Karpas-422 (cell line): ENCODE measurements at regions not wholly inside any gene's neighbourhood (a gene's known extent, or its start where the extent isn't known, plus 50 kb on each side); places are given as distances from the start of the nearest gene placed in this dataset.

Source experiments
- DNase-seq: peaks from one replicate; pipeline ENCODE4 v3.0.0-alpha.2; 2015
- H2AFZ ChIP-seq: fragments of 200-600 bp; sonication (generic); 2 replicates; pipeline ENCODE4 v1.6.1; 2014; ENCODE audit warnings: antibody characterized with exemption, low read length, mixed read lengths
- H3K27ac ChIP-seq: fragments of 200-600 bp; sonication (generic); 2 replicates; pipeline ENCODE4 v1.5.1; 2014; ENCODE audit warnings: mild to moderate bottlenecking, low read length, moderate library complexity
- H3K27me3 ChIP-seq: fragments of 200-600 bp; sonication (generic); 2 replicates; pipeline ENCODE4 v1.6.1; 2014; ENCODE audit warnings: low read length, mixed read lengths
- H3K36me3 ChIP-seq: fragments of 200-600 bp; sonication (generic); 2 replicates; pipeline ENCODE4 v1.6.1; 2014; ENCODE audit warnings: low read length, mixed read lengths; ENCODE audit not compliant: insufficient read depth
- H3K4me1 ChIP-seq: fragments of 200-600 bp; sonication (generic); 2 replicates; pipeline ENCODE4 v1.6.1; 2014; ENCODE audit warnings: mild to moderate bottlenecking, low read length, mixed read lengths
- H3K4me2 ChIP-seq: fragments of 200-600 bp; sonication (generic); 2 replicates; pipeline ENCODE4 v1.6.1; 2014; ENCODE audit warnings: low read length, low read depth, mild to moderate bottlenecking; ENCODE audit not compliant: poor library complexity, severe bottlenecking
- H3K4me3 ChIP-seq: fragments of 200-600 bp; sonication (generic); 2 replicates; pipeline ENCODE4 v1.5.1; 2014; ENCODE audit warnings: mild to moderate bottlenecking, antibody characterized with exemption, low read length, mixed read lengths
- H3K79me2 ChIP-seq: fragments of 200-600 bp; sonication (generic); 2 replicates; pipeline ENCODE4 v1.6.1; 2014; ENCODE audit warnings: mild to moderate bottlenecking, low read length, mixed read lengths
- H3K9ac ChIP-seq: fragments of 200-600 bp; sonication (generic); 2 replicates; pipeline ENCODE4 v1.6.0; 2014; ENCODE audit warnings: low read length
- H3K9me2 ChIP-seq: fragments of 200-600 bp; sonication (generic), shearing (Covaris generic); replicated peaks from 2 replicates; pipeline ENCODE4 v1.6.0; 2014; ENCODE audit warnings: mild to moderate bottlenecking, low read length, moderate library complexity; ENCODE audit not compliant: insufficient read depth
- H3K9me3 ChIP-seq: fragments of 300-700, 200-600 bp; sonication (generic); 2 replicates; pipeline ENCODE4 v1.6.1; 2014; ENCODE audit warnings: low read length, mixed read lengths
- H4K20me1 ChIP-seq: fragments of 200-600 bp; sonication (generic); 2 replicates; pipeline ENCODE4 v1.6.1; 2014; ENCODE audit warnings: mild to moderate bottlenecking, antibody characterized with exemption, low read length, low read depth; ENCODE audit not compliant: insufficient read depth

- Histone ChIP-seq H3K9me3 (no peaks in the 10 kb centered on the region), H3K4me2 (no peak overlapping the region), H3K27ac (no peak overlapping the region), H3K4me1 (no peaks in the 10 kb centered on the region), H2AFZ (no peak overlapping the region), H3K27me3 (no peaks in the 10 kb centered on the region), H3K9me2 (no peaks in the 10 kb centered on the region), H3K9ac (no peak overlapping the region), H4K20me1 (no peaks in the 10 kb centered on the region), H3K4me3 (no peak overlapping the region), H3K79me2 (no peaks in the 10 kb centered on the region), H3K36me3 (no peaks in the 10 kb centered on the region)
- no peak for DNase-seq
Measured at GRCh38 chr12:5377997-5378592, 53.8 kb upstream of the NTF3 start.

GRCh38 chr12:5379749-5380496 is 52.0 kb upstream of the NTF3 start:
- Histone ChIP-seq H3K9ac (no peak overlapping the region), H3K4me2 (no peak overlapping the region), H3K9me2 (no peaks in the 10 kb centered on the region), H3K27ac (no peak overlapping the region), H4K20me1 (no peaks in the 10 kb centered on the region), H3K79me2 (no peaks in the 10 kb centered on the region), H2AFZ (no peak overlapping the region), H3K36me3 (no peaks in the 10 kb centered on the region), H3K4me3 (no peak overlapping the region), H3K4me1 (no peaks in the 10 kb centered on the region), H3K9me3 (no peaks in the 10 kb centered on the region), H3K27me3 (no peaks in the 10 kb centered on the region)
- no peak for DNase-seq
